Erythroblast (primary cell): ENCODE measurements at regions not wholly inside any gene's neighbourhood (a gene's known extent, or its start where the extent isn't known, plus 50 kb on each side); places are given as distances from the start of the nearest gene placed in this dataset.

ENCODE experiments used
- GATA1 ChIP-seq: IDR thresholded peaks from 2 replicates; pipeline ENCODE4 v1.6.1; 2011; ENCODE audit warnings: low read depth, mild to moderate bottlenecking, control low read depth, low read length, moderate library complexity
- POLR2A ChIP-seq: IDR thresholded peaks from 2 replicates; pipeline ENCODE4 v1.6.1; 2011; ENCODE audit warnings: mild to moderate bottlenecking, low read length

- no peak for TF ChIP-seq POLR2A
- TF ChIP-seq GATA1 = no peak
Measured at GRCh38 chr7:130852867-130853266, 118.9 kb upstream of the KLF14 start.
